Activated CD4-positive, alpha-beta T cell treated with anti-CD3 and anti-CD28 coated beads, Interleukin-2, amount 10 ng/mL, durations not matched to agents 7 days and 5 days (primary cell): ENCODE measurements at regions not wholly inside any gene's neighbourhood (a gene's known extent, or its start where the extent isn't known, plus 50 kb on each side); places are given as distances from the start of the nearest gene placed in this dataset.

Source experiments
- CTCF ChIA-PET: fragments of 350-600 bp; sonication (Branson Sonifier 250); formaldehyde crosslinking; loops from one replicate; lab custom pipeline; 2021; ENCODE audit warnings: antibody characterized with exemption; lab: Charles Lee
- POLR2A ChIA-PET: fragments of 350-600 bp; sonication (Branson Sonifier 250); formaldehyde crosslinking; loops from one replicate; lab custom pipeline; 2021; ENCODE audit warnings: antibody characterized with exemption; lab: Charles Lee
- DNase-seq: peaks from one replicate; pipeline ENCODE4 v3.0.0-alpha.2; 2020
- H3K27ac Mint-ChIP-seq: one replicate; pipeline ENCODE4 v1.8.0; 2021; ENCODE audit warnings: mild to moderate bottlenecking, moderate library complexity, mixed read lengths
- H3K27me3 Mint-ChIP-seq: one replicate; pipeline ENCODE4 v1.8.0; 2021; ENCODE audit warnings: mixed read lengths
- H3K36me3 Mint-ChIP-seq: one replicate; pipeline ENCODE4 v1.8.0; 2021; ENCODE audit warnings: low read depth, mixed read lengths
- H3K4me1 Mint-ChIP-seq: one replicate; pipeline ENCODE4 v1.8.0; 2021; ENCODE audit warnings: mixed read lengths
- H3K4me3 Mint-ChIP-seq: one replicate; pipeline ENCODE4 v1.8.0; 2021; ENCODE audit warnings: mild to moderate bottlenecking, moderate library complexity, mixed read lengths
- H3K9me3 Mint-ChIP-seq: one replicate; pipeline ENCODE4 v1.8.0; 2021; ENCODE audit warnings: mixed read lengths

DNA sequence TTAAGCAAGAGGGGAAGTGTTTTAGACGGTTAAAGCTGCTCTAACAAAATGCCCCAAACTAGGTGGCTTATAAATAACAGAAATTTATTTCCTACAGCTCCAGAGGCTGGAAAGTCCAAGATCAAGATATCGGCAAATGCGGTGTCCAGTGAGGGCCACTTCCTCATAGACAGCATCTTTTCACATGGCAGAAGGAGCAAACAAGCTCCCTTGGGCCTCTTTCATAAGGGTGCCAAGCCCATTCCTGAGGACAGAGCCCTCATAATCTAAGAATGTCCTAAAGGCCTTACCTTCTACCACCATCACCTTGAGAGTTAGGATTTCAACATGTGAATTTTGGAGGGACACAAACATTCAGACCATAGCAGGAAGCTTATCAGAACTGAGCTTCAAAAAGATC, 57.3 kb upstream of the PPP1CB start:
- DNase-seq: no peak
- Mint-ChIP-seq H3K27me3 (peaks cover 1% of the 10 kb centered on the region), H3K27ac (no peak overlapping the region), H3K4me3 (no peak overlapping the region), H3K4me1 (no peaks in the 10 kb centered on the region), H3K9me3 (no peaks in the 10 kb centered on the region), H3K36me3 (no peaks in the 10 kb centered on the region)
- ChIA-PET POLR2A (no interaction called here), CTCF (interaction anchor here (0.7 to 1.9 kb wide), 6 partner anchors 8 to 128 kb away, joined by 3 to 7 read pairs (median 4); no protein-coding TSS in a partner anchor)

DNA sequence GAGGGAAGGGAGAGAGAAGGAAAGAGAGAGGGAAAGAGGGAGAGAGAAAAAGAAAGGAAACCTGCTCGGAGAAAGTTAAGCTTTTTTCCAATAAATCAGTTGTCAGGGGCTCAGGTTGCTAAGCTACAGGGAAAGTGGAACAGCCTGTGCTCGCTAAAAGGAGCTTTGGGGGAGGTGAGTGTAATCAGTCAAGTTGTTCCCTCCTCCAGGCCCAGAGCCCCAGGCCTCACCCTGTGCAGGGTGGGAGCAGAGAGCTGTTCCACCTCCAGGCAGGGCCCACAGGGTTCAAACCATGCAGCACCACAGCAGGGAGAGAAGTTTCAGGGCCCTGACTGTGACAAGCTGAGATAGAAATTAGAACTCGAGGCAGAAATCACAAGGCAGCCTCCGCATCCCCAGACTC, 56.4 kb upstream of the PPP1CB start:
- no peaks in the 10 kb centered on the region for H3K4me1 Mint-ChIP-seq
- no peaks in the 10 kb centered on the region for H3K9me3 Mint-ChIP-seq
- H3K36me3 Mint-ChIP-seq: no peaks in the 10 kb centered on the region
- DNase-seq: no peak
- ChIA-PET POLR2A (no interaction called here), CTCF (interaction anchor here (0.6 to 1.9 kb wide), 4 partner anchors 14 to 196 kb away, joined by 3 to 8 read pairs (median 6); no protein-coding TSS in a partner anchor)
- peaks cover 1% of the 10 kb centered on the region for H3K27me3 Mint-ChIP-seq
- H3K4me3 Mint-ChIP-seq: no peak overlapping the region
- no peak overlapping the region for H3K27ac Mint-ChIP-seq

DNA sequence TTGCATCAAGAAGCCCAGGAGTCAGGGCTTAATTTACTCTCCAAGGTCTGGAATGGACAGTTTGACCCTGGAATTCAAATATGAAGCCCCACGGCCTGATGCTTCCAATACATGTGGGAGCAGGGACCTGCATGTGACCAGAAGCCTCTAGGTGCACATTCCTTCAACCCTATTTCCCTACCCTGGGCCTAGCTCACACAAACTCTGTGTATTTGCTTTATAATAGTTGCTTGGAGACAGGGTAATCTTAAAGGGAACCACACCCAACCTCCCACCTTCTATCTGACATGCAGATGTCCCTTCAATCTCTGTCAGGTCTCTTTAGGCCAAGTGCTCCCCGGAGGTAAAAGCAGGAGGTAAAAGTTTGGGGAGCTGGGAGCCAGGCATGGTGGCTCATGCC, 55.4 kb upstream of the PPP1CB start:
- Mint-ChIP-seq H3K4me3 (no peak overlapping the region), H3K36me3 (no peaks in the 10 kb centered on the region), H3K9me3 (no peaks in the 10 kb centered on the region), H3K27ac (no peak overlapping the region), H3K27me3 (peaks cover 1% of the 10 kb centered on the region), H3K4me1 (no peaks in the 10 kb centered on the region)
- DNase-seq: no peak
- POLR2A ChIA-PET: no interaction called here
- CTCF ChIA-PET: interaction anchor here (1.3 to 1.8 kb wide), 2 partner anchors 10 to 15 kb away, joined by 3 to 8 read pairs; no protein-coding TSS in a partner anchor

DNA sequence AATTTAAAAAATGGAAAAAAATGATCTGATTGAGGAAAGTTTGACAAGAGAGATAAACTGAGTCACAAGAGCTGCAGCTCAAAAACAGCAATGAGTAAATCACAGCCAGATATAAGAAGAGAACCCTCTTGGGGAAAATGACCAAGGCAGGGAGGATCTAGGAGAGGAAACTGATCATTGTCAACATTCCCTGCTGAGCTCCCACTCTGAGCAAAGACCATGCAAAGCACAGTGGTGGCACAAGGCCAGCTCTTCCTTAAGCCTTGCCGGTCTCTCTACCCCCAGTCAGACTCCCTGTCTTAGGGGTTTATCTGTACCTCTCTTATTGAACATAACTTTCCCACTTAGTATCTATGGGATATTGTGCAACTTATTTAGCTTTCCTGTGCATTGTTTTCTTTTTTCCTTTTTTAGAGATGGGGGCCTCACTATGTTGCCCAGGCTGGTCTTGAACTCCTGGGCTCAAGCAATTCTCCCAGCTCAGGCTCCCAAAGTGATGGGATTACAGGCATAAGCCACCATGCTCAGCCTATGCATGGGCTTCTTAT, 54.0 kb upstream of the PPP1CB start:
- Mint-ChIP-seq H3K27ac (no peak overlapping the region), H3K9me3 (no peaks in the 10 kb centered on the region), H3K36me3 (peaks cover 2% of the 10 kb centered on the region), H3K4me3 (no peak overlapping the region), H3K27me3 (peaks cover 1% of the 10 kb centered on the region), H3K4me1 (peaks cover 6% of the 10 kb centered on the region)
- POLR2A ChIA-PET: no interaction called here
- no peak for DNase-seq
- CTCF ChIA-PET: interaction anchor here (0.6 to 1.3 kb wide), 3 partner anchors 9 to 120 kb away, joined by 3 read pairs; no protein-coding TSS in a partner anchor

DNA sequence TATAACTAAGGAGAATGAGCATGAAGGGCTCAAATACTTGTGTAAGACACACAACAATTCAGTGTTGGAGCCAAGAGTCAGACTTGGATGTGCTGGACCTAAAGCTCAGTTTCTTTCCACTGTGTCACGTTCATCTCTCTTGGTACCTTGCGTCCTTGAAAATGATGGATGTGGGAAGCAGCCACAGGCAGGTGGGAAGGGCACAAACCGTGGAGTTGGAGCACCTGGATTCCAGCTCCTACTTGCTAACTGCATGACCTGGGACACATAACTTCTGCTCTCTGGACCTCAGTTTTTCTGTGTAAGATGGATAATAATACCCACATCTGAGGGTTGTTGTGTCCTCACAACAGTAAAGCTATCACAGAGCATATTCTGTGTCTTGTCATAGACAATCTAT, 53.1 kb upstream of the PPP1CB start:
- DNase-seq: no peak
- no peak overlapping the region for H3K27ac Mint-ChIP-seq
- H3K4me3 Mint-ChIP-seq: no peak overlapping the region
- peaks cover 1% of the 10 kb centered on the region for H3K27me3 Mint-ChIP-seq
- peaks cover 1% of the 10 kb centered on the region for H3K9me3 Mint-ChIP-seq
- POLR2A ChIA-PET: no interaction called here
- CTCF ChIA-PET: interaction anchor here (0.9 to 1.3 kb wide), 5 partner anchors 9 to 86 kb away, joined by 3 to 4 read pairs (median 3); no protein-coding TSS in a partner anchor
- peaks cover 6% of the 10 kb centered on the region for H3K4me1 Mint-ChIP-seq
- peaks cover 3% of the 10 kb centered on the region for H3K36me3 Mint-ChIP-seq
